B cell (primary cell): ENCODE measurements at regions not wholly inside any gene's neighbourhood (a gene's known extent, or its start where the extent isn't known, plus 50 kb on each side); places are given as distances from the start of the nearest gene placed in this dataset.

ENCODE experiments used
- CTCF ChIP-seq: fragments of 200-600 bp; IDR thresholded peaks from one replicate; pipeline ENCODE4 v1.8.0; 2022; ENCODE audit warnings: antibody characterized with exemption, mild to moderate bottlenecking
- EZH2 ChIP-seq: IDR thresholded peaks from 2 replicates; pipeline ENCODE4 v1.6.1; 2012; ENCODE audit warnings: borderline replicate concordance, low read depth, mild to moderate bottlenecking, moderate library complexity, low read length; ENCODE audit not compliant: insufficient read depth, poor library complexity, severe bottlenecking

GRCh38 chr13:62142048-62142447 lies 726.4 kb upstream of the PCDH20 start:
- TF ChIP-seq CTCF (no peak), EZH2 (no peak)
